MM.1S (cell line): ENCODE measurements at regions not wholly inside any gene's neighbourhood (a gene's known extent, or its start where the extent isn't known, plus 50 kb on each side); places are given as distances from the start of the nearest gene placed in this dataset.

ENCODE experiments used
- EZH2 ChIP-seq: fragments of 300-600 bp; sonication (generic); optimal IDR thresholded peaks from 2 replicates; pipeline ENCODE3; 2017; ENCODE audit warnings: low read depth, mild to moderate bottlenecking, antibody characterized with exemption, low read length, mixed read lengths
- EZH2phosphoT487 ChIP-seq: fragments of 300-600 bp; sonication (generic); IDR thresholded peaks from 2 replicates; pipeline ENCODE4 v1.6.1; 2018; ENCODE audit warnings: antibody characterized with exemption, low read length
- TF ChIP-seq, protein P1 (sequence below): fragments of 300-600 bp; sonication (generic); IDR thresholded peaks from 2 replicates; pipeline ENCODE4 v1.5.1; 2016; ENCODE audit warnings: antibody characterized with exemption, low read length, mixed read lengths

DNA sequence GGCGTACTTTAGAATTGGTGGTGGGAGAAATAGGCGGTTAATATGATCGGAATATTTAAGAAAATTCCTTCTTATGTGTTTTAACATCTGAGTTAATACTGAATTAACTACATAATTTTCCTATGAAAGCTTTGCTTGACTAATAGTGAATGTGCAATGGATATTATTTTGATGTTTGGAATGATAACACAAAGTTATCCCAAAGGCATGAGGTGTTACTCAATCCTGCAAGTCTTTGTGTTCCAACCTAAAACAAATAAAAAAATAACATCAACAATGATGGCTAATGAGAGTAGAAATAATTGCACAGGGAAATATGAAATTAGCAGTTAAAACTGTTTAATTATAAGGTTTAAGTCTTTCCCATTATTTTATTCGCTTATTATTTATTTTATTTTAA, 183.6 kb upstream of the ARSJ start:
- TF ChIP-seq, protein P1, sequence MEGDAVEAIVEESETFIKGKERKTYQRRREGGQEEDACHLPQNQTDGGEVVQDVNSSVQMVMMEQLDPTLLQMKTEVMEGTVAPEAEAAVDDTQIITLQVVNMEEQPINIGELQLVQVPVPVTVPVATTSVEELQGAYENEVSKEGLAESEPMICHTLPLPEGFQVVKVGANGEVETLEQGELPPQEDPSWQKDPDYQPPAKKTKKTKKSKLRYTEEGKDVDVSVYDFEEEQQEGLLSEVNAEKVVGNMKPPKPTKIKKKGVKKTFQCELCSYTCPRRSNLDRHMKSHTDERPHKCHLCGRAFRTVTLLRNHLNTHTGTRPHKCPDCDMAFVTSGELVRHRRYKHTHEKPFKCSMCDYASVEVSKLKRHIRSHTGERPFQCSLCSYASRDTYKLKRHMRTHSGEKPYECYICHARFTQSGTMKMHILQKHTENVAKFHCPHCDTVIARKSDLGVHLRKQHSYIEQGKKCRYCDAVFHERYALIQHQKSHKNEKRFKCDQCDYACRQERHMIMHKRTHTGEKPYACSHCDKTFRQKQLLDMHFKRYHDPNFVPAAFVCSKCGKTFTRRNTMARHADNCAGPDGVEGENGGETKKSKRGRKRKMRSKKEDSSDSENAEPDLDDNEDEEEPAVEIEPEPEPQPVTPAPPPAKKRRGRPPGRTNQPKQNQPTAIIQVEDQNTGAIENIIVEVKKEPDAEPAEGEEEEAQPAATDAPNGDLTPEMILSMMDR, result no peak
- TF ChIP-seq EZH2phosphoT487 (no peak), EZH2 (no peak)
